ENCODE measurements at regions not wholly inside any gene's neighbourhood (a gene's known extent, or its start where the extent isn't known, plus 50 kb on each side); places are given as distances from the start of the nearest gene placed in this dataset.

GRCh38 chr2:8328217-8328616 lies 353.6 kb upstream of the ID2 start:
- DNase-seq, result peak; percentile 56 to 83 (median 65)
- Histone ChIP-seq H3K27ac (ENCODE audit: low read depth in 1 of 2, low read length in 2 of 2) (peak overlapping the region; percentile 34 to 61), H4K20me1 (ENCODE audit: insufficient read depth, low read length) (no peaks in the 10 kb centered on the region), H3K4me3 (replicated peaks in 1 of 3; ENCODE audit: low read depth in 2 of 3, low read length in 3 of 3) (peak overlapping the region in 1 of 3 experiments; percentile 24), H3K4me1 (ENCODE audit: control insufficient read depth in 1 of 2, insufficient read depth in 2 of 2, low read length in 2 of 2) (peaks cover 34 to 39% of the 10 kb centered on the region in 2 donors), H3K4me2 (replicated peaks; ENCODE audit: extremely low read depth, low read length, poor library complexity, severe bottlenecking) (peak overlapping the region; percentile 6), H3K79me2 (ENCODE audit: insufficient read depth, low read length) (no peaks in the 10 kb centered on the region), H2AFZ (ENCODE audit: insufficient read depth, low read depth, low read length, poor library complexity, severe bottlenecking) (peak overlapping the region; percentile 51), H3K9me3 (replicated peaks in 1 of 2; ENCODE audit: control insufficient read depth in 1 of 2, insufficient read depth in 1 of 2, low read length in 2 of 2) (no peaks in the 10 kb centered on the region), H3K36me3 (replicated peaks in 1 of 2; ENCODE audit: control insufficient read depth in 1 of 2, insufficient read depth in 2 of 2, low read length in 2 of 2) (no peaks in the 10 kb centered on the region), H3K9ac (ENCODE audit: insufficient read depth, low read length, poor library complexity, severe bottlenecking) (peak overlapping the region; percentile 1), H3K27me3 (ENCODE audit: control insufficient read depth in 2 of 2, insufficient read depth in 2 of 2, low read length in 2 of 2) (no peaks in the 10 kb centered on the region)
- peaks cover 2 to 6% (median 4%) of the 10 kb centered on the region in 3 donors for H3K27me3 Mint-ChIP-seq (ENCODE audit: low read depth in 3 of 3)
- intact Hi-C loops (cut with micrococcal nuclease), result loop anchor here in 1 of 2 donors (5.0 kb wide), 1 partner anchor 36 kb away; no protein-coding TSS in a partner anchor
- H3K4me1 Mint-ChIP-seq, result peaks cover 38% of the 10 kb centered on the region
- H3K4me3 Mint-ChIP-seq, result no peak overlapping the region
- WGBS (ENCODE audit: insufficient coverage), result 35% methylated on average over 3 of the region's 4 CpGs
- no peak for TF ChIP-seq CTCF (IDR thresholded peaks at IDR 0.05)
- peak overlapping the region; percentile 21 to 83 (median 65) for H3K27ac Mint-ChIP-seq
- H3K36me3 Mint-ChIP-seq, result peaks cover 0 to 3% of the 10 kb centered on the region in 2 donors
- H3K9me3 Mint-ChIP-seq, result no peaks in the 10 kb centered on the region

GRCh38 chr2:8329660-8330622 lies 351.9 kb upstream of the ID2 start:
- Mint-ChIP-seq H3K4me3 (no peak overlapping the region), H3K4me1 (peaks cover 47% of the 10 kb centered on the region), H3K9me3 (peaks cover 0 to 6% (median 0%) of the 10 kb centered on the region in 7 donors), H3K36me3 (peaks cover 3 to 6% of the 10 kb centered on the region in 2 donors), H3K27ac (peak overlapping the region in 2 of 7 donors; percentile 7 to 10), H3K27me3 (ENCODE audit: low read depth in 3 of 3) (peaks cover 1 to 2% (median 2%) of the 10 kb centered on the region in 3 donors)
- Histone ChIP-seq H3K27me3 (ENCODE audit: control insufficient read depth in 2 of 2, insufficient read depth in 2 of 2, low read length in 2 of 2) (no peaks in the 10 kb centered on the region), H4K20me1 (ENCODE audit: insufficient read depth, low read length) (no peaks in the 10 kb centered on the region), H3K9me3 (replicated peaks in 1 of 2; ENCODE audit: control insufficient read depth in 1 of 2, insufficient read depth in 1 of 2, low read length in 2 of 2) (no peaks in the 10 kb centered on the region), H3K9ac (ENCODE audit: insufficient read depth, low read length, poor library complexity, severe bottlenecking) (no peak overlapping the region), H3K36me3 (replicated peaks in 1 of 2; ENCODE audit: control insufficient read depth in 1 of 2, insufficient read depth in 2 of 2, low read length in 2 of 2) (no peaks in the 10 kb centered on the region), H3K79me2 (ENCODE audit: insufficient read depth, low read length) (no peaks in the 10 kb centered on the region), H3K4me1 (ENCODE audit: control insufficient read depth in 1 of 2, insufficient read depth in 2 of 2, low read length in 2 of 2) (peaks cover 41 to 55% of the 10 kb centered on the region in 2 donors), H3K4me3 (replicated peaks in 1 of 3; ENCODE audit: low read depth in 2 of 3, low read length in 3 of 3) (no peak overlapping the region), H2AFZ (ENCODE audit: insufficient read depth, low read depth, low read length, poor library complexity, severe bottlenecking) (no peak overlapping the region), H3K4me2 (replicated peaks; ENCODE audit: extremely low read depth, low read length, poor library complexity, severe bottlenecking) (no peak overlapping the region), H3K27ac (ENCODE audit: low read depth in 1 of 2, low read length in 2 of 2) (no peak overlapping the region)
- intact Hi-C loops (cut with micrococcal nuclease), result loop anchor here (5.0 to 10.0 kb wide), 2 partner anchors 38 to 65 kb away; no protein-coding TSS in a partner anchor
- DNase-seq, result no peak
- TF ChIP-seq CTCF (IDR thresholded peaks at IDR 0.05), result no peak
- WGBS (ENCODE audit: insufficient coverage), result 93% methylated on average over 8 of the region's 17 CpGs

Data from CD14-positive monocyte (primary cell).